GM12891 (cell line): ENCODE measurements at regions not wholly inside any gene's neighbourhood (a gene's known extent, or its start where the extent isn't known, plus 50 kb on each side); places are given as distances from the start of the nearest gene placed in this dataset.

Source experiments
- DNase-seq: peaks from one replicate; pipeline ENCODE4 v3.0.0; 2011; ENCODE audit warnings: low spot score; ENCODE audit not compliant: insufficient read length
- FAIRE-seq: peaks from 2 replicates; lab custom pipeline; 2011; peaks lifted over from hg19 to GRCh38; lab: Jason Lieb, UNC
- PAX5 ChIP-seq: IDR thresholded peaks from 2 replicates; pipeline ENCODE4 v1.6.1; 2011; ENCODE audit warnings: low read length, moderate library complexity, mild to moderate bottlenecking; ENCODE audit not compliant: insufficient read depth, severe bottlenecking
- POLR2A ChIP-seq: IDR thresholded peaks from 2 replicates; pipeline ENCODE4 v1.6.1; 2011; ENCODE audit warnings: low read depth, low read length, control low read depth
- POLR2AphosphoS5 ChIP-seq: IDR thresholded peaks from 2 replicates; pipeline ENCODE4 v1.6.1; 2011; ENCODE audit warnings: low read depth, low read length, control low read depth
- POU2F2 ChIP-seq: IDR thresholded peaks from 2 replicates; pipeline ENCODE4 v1.6.1; 2011; ENCODE audit warnings: low read depth, mild to moderate bottlenecking, control low read depth, low read length, moderate library complexity
- SPI1 ChIP-seq: IDR thresholded peaks from 2 replicates; pipeline ENCODE4 v1.6.1; 2011; ENCODE audit warnings: low read depth, low read length, control low read depth
- TAF1 ChIP-seq: IDR thresholded peaks from 2 replicates; pipeline ENCODE4 v1.6.1; 2011; ENCODE audit warnings: low read depth, low read length, control low read depth

GRCh38 chr5:51646482-51646881, 263.2 kb downstream of the ISL1 start:
- no peak for DNase-seq
- no peak for FAIRE-seq
- TF ChIP-seq POLR2A (no peak), POU2F2 (no peak), POLR2AphosphoS5 (no peak), TAF1 (no peak), SPI1 (no peak), PAX5 (no peak)

- FAIRE-seq (no peak), DNase-seq (no peak)
- no peak for TF ChIP-seq POLR2AphosphoS5
- no peak for TF ChIP-seq SPI1
- no peak for TF ChIP-seq TAF1
- TF ChIP-seq POLR2A, result no peak
- TF ChIP-seq POU2F2, result no peak
- TF ChIP-seq PAX5, result no peak
Observed at GRCh38 chr5:51650824-51651223, 267.6 kb downstream of the ISL1 start.

DNA sequence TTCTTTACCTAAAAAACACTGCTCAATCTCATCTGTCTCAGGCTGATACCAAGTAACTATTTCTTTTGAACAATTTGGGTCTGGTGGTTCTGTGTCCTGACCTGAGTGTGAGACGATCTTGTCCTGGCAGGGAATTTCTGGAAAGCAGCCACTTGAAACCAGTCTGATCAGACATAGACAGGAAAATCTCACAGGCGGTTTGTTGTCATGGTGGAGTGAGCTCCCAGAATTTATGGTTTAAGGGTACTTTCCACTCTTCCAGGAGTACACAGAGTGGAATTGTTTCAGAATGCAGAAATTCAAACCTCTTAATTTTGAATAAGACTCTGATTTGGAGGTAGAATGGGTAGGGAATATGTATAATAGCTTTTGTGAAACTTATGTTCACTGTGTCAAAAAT, 268.2 kb downstream of the ISL1 start:
- TF ChIP-seq PAX5 (no peak), POLR2AphosphoS5 (no peak), POU2F2 (no peak), TAF1 (no peak), SPI1 (no peak), POLR2A (no peak)
- no peak for DNase-seq
- no peak for FAIRE-seq

DNA sequence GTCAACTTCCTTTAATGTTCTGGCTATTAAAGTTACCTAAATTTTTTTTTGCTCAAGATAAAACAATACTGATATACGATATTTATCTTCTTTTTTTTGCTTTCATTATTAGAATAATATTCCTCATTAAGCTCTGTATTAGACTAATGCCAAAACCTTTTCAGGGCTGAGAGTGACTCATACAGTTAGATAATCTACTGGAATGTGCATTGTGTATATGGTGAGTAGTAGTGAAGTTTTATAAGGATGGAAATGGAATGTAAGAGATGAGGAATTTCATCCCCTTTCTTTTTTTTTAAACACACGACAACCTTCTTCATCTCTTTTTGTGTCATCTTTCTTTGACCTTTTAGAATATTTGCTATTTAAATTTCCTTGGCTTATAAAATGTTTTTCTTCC, 268.6 kb downstream of the ISL1 start:
- DNase-seq (no peak), FAIRE-seq (no peak)
- no peak for TF ChIP-seq POLR2AphosphoS5

- no peak for TF ChIP-seq POU2F2
- TF ChIP-seq POLR2A, result no peak
- no peak for TF ChIP-seq TAF1
- no peak for TF ChIP-seq POLR2AphosphoS5
- TF ChIP-seq PAX5, result no peak
- TF ChIP-seq SPI1, result no peak
- FAIRE-seq (no peak), DNase-seq (no peak)
Observed at GRCh38 chr5:51652980-51653379, 269.7 kb downstream of the ISL1 start.

DNA sequence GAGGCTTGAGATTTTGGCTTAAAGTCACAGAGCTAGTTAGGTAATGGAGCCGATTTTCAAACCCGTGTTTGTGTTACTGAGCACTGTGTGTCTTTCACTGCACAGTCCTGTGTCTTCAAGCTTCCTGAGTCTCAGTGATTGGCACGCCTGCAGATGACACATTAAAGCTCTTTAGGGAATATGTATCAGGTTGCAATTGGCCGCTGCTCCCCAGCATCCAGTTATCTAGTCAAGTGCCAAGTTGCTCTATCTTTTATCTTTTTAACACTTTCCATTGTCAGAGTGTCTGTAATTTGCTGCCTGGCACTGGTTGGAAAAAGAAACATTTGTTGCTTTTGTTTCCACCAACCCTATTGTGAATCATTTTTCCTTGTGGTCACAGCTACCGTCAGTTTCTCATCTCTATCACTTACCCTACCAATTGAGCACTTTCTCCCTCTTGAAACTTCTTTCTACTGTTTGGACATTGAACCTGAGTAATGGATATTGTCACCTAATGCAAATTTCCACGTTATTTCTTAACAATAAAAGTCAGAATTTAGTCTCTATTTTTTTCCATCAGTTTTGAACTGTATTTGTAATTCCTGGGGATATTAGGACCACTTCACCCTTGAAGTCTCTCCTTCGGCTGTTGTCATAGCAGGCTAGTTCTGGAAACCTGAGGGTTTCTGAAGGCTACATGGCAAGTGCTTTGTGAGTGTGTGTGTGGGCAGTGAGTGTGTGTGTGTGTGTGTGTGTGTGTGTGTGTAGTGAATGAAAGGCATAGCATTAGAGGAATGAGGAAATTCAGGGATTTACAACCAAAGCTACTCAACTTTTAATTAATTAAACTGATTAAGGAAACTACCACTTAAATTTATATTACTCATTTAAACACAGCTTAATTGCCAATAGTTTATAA, 274.3 kb downstream of the ISL1 start:
- no peak for FAIRE-seq
- no peak for DNase-seq
- no peak for TF ChIP-seq POLR2A
- TF ChIP-seq POLR2AphosphoS5, result no peak
- no peak for TF ChIP-seq PAX5
- no peak for TF ChIP-seq POU2F2
- TF ChIP-seq SPI1, result no peak
- no peak for TF ChIP-seq TAF1

DNA sequence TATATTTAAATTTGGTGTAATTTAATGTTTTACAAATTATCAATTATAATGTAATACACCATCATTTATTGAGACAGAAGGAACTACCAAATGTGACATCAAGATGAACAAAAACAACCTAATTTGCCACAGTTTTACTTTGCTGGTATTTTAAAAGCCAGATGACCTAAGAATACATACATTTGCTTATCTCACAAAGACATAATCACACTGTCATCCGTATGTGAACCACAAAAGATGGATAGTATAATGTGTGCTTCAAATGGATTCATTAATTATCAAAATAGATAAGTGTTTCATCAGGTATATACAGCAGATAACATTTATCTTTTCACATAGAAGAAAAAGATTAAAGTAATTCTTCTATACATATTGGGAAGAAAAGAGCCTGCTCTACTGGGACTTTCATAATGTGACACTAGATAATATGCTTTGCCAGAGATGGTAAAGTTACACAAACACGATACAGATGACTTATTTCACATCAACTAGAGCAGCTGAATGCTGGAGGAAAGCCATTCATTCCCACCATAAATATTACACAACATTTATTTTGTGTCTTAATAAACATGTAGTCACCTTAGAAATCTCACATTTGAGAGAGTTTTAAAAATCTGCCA, 278.5 kb downstream of the ISL1 start:
- TF ChIP-seq POLR2AphosphoS5 (no peak), TAF1 (no peak), POLR2A (no peak)
- no peak for FAIRE-seq
- no peak for DNase-seq

DNA sequence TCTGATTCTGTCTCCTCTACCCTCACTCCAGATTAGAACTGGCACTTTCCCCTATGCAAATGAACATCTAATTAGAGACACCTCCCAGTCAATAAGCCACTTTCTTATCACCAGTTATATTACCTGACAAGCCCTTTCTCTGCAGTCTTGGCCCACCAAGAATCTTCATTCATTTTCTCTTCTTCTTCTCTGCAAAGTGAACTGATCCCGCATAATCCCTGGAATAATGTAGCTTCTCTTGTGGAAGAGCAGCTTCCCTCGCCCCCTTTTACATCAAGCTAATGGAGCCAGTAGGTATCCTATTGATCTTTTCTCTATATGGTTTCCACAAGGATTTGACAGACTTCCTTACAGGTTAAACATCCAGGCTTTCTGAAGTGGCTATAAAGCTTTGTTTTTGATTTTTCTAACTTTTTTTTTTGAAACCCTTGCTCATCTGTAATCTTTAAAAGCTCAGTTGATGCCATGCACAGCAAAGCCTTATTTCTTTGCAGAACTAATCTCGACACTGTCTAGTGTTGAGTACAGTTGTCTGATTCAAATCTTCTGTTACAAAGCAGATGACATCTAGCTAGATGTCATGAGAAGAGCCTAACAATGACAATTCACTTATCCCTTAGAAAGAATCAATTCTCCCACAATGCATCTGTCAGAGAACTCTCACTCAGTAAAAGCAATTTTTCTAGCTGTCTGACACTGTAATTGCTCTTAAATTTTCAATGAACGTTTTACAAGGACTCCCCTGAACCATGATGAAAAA, 281.4 kb downstream of the ISL1 start:
- FAIRE-seq (no peak), DNase-seq (no peak)
- no peak for TF ChIP-seq POLR2AphosphoS5

DNA sequence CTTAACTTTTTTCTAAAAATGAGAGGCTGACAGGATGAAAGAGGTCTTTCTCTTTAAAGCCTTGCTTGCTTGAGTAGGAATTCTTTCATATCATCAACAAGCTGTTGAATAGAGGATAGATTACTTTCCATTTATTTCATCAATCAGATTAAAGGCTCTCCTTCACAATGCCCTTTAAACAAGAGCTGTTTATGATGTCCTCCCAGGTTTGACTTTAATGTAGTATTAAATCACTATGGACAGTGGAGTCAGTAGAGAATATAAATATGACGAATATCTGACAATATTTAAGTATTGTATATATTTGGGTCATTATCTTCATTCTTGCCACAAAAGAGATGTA, 282.0 kb downstream of the ISL1 start:
- no peak for DNase-seq
- no peak for FAIRE-seq
- TF ChIP-seq POLR2AphosphoS5 (no peak), PAX5 (no peak), SPI1 (no peak), POLR2A (no peak), TAF1 (no peak), POU2F2 (no peak)

DNA sequence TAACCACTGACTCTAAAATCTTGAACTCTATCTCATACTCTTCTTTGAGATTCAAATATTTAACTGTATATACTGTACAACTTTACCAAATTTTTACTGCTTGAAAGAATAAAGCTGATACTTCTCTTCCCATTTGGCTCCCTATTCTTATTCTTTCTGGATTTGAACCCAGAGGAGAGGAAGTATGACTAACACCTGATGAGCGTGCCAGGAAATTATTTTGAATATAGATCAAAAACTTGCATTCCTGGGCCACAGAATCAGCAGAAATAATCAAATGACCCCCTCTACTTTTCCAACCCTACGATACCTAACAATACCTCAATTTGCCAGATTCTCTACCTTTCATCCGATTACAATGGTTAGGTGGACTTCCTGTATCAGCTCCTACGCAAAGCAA, 285.8 kb downstream of the ISL1 start:
- no peak for TF ChIP-seq TAF1
- no peak for TF ChIP-seq POU2F2
- no peak for TF ChIP-seq POLR2A
- no peak for DNase-seq
- FAIRE-seq, result no peak
